ENCODE measurements at regions not wholly inside any gene's neighbourhood (a gene's known extent, or its start where the extent isn't known, plus 50 kb on each side); places are given as distances from the start of the nearest gene placed in this dataset.
"Not testable (repeated sequence)": the region's sequence is repeated elsewhere in the genome, so short reads cannot be mapped to it uniquely, and the experiment has no call there.

GRCh38 chr3:102718651-102719050, 283.8 kb downstream of the ZPLD1 start:
- TF ChIP-seq CTCF (IDR thresholded peaks at IDR 0.05; ENCODE audit: insufficient read depth, low read depth, low read length, missing control alignments) = no peak
- no peak for DNase-seq (ENCODE audit: low read depth)
- no peak overlapping the region for H3K4me3 ChIP-seq (ENCODE audit: low read depth, low read length)

GRCh38 chr3:102722317-102722716, 287.5 kb downstream of the ZPLD1 start:
- TF ChIP-seq CTCF (IDR thresholded peaks at IDR 0.05; ENCODE audit: insufficient read depth, low read depth, low read length, missing control alignments) = no peak
- no peak overlapping the region for H3K4me3 ChIP-seq (ENCODE audit: low read depth, low read length)
- no peak for DNase-seq (ENCODE audit: low read depth)

DNA sequence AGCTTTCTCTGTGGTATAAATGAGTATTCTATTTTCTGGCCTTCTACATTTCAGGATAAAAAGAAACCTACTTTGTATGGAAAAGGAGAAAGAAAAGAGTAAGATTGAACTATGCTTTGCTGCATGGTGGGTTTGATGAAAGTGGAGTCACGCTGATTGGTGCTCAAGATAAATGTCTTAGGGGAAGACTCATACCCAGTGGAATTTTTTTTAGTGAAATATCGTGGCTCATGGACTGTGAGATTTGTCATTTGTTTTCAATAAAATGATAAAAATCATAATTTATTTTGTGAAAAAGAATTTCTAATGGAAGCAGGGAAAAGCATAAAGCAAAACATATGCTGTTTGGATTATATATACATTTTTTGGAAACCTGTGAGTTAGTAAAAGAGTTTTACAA, 292.5 kb downstream of the ZPLD1 start:
- no peak overlapping the region for H3K4me3 ChIP-seq (ENCODE audit: low read depth, low read length)
- TF ChIP-seq CTCF (IDR thresholded peaks at IDR 0.05; ENCODE audit: insufficient read depth, low read depth, low read length, missing control alignments) = no peak
- DNase-seq (ENCODE audit: low read depth) = no peak

- DNase-seq (ENCODE audit: low read depth); H3K4me3 ChIP-seq (ENCODE audit: low read depth, low read length): not testable (repeated sequence)
Measured at GRCh38 chr3:102732581-102732980, 297.8 kb downstream of the ZPLD1 start.

GRCh38 chr3:102733791-102734563, 299.2 kb downstream of the ZPLD1 start:
- DNase-seq (ENCODE audit: low read depth) = no peak
- TF ChIP-seq CTCF (IDR thresholded peaks at IDR 0.05; ENCODE audit: insufficient read depth, low read depth, low read length, missing control alignments) = no peak

GRCh38 chr3:102735311-102735710, 300.5 kb downstream of the ZPLD1 start:
- H3K4me3 ChIP-seq (ENCODE audit: low read depth, low read length) = no peak overlapping the region
- no peak for DNase-seq (ENCODE audit: low read depth)
- TF ChIP-seq CTCF (IDR thresholded peaks at IDR 0.05; ENCODE audit: insufficient read depth, low read depth, low read length, missing control alignments) = no peak

More at GRCh38 chr3:102733791-102734563, 299.2 kb downstream of the ZPLD1 start:
- H3K4me3 ChIP-seq (ENCODE audit: low read depth, low read length) = no peak overlapping the region

- no peak for DNase-seq (ENCODE audit: low read depth)
- no peak overlapping the region for H3K4me3 ChIP-seq (ENCODE audit: low read depth, low read length)
- no peak for TF ChIP-seq CTCF (IDR thresholded peaks at IDR 0.05; ENCODE audit: insufficient read depth, low read depth, low read length, missing control alignments)
Measured at GRCh38 chr3:102736288-102736974, 301.6 kb downstream of the ZPLD1 start.
